Naive thymus-derived CD4-positive, alpha-beta T cell (primary cell): ENCODE measurements at regions not wholly inside any gene's neighbourhood (a gene's known extent, or its start where the extent isn't known, plus 50 kb on each side); places are given as distances from the start of the nearest gene placed in this dataset.

Experiments
- ATAC-seq: fragments of 150-1000 bp; cut with Tn5 transposase; 2 replicates; pipeline ENCODE4 v1.10.0; 2021; ENCODE audit warnings: mild to moderate bottlenecking, moderate library complexity
- CTCF ChIA-PET: fragments of 350-600 bp; sonication (Branson Sonifier 250); formaldehyde crosslinking; loops from one replicate; lab custom pipeline; 2021; ENCODE audit warnings: antibody characterized with exemption; lab: Charles Lee
- POLR2A ChIA-PET: fragments of 350-600 bp; sonication (Branson Sonifier 250); formaldehyde crosslinking; loops from one replicate; lab custom pipeline; 2021; ENCODE audit warnings: antibody characterized with exemption, inconsistent platforms; lab: Charles Lee
- DNase-seq, 9 donors: peaks; one replicate each; pipeline versions ENCODE4 v3.0.0 to v3.0.0-alpha.2; 2020 to 2022; ENCODE audit warnings: mixed read lengths in 1 of 9
- H3K27ac ChIP-seq: one replicate; pipeline ENCODE4 v1.7.0; 2013; ENCODE audit warnings: mild to moderate bottlenecking, low read depth, low read length, moderate library complexity
- H3K27me3 ChIP-seq, 2 donors: one replicate each; pipeline ENCODE4 v1.7.0; 2013; ENCODE audit warnings: low read length in 2 of 2, mild to moderate bottlenecking in 2 of 2, moderate library complexity in 2 of 2; ENCODE audit not compliant: control insufficient read depth in 2 of 2, insufficient read depth in 2 of 2
- H3K36me3 ChIP-seq, 3 experiments: 1 replicate in 2 of 3; 2 replicates in 1 of 3; pipeline ENCODE4 v1.7.0; 2013; ENCODE audit warnings: low read length in 3 of 3, mild to moderate bottlenecking in 3 of 3, moderate library complexity in 1 of 3; ENCODE audit not compliant: insufficient read depth in 3 of 3, control insufficient read depth in 2 of 3
- H3K4me1 ChIP-seq, 2 donors: one replicate each; pipeline ENCODE4 v1.7.0; 2013; ENCODE audit warnings: low read length in 2 of 2, mild to moderate bottlenecking in 2 of 2, moderate library complexity in 1 of 2; ENCODE audit not compliant: control insufficient read depth in 2 of 2, insufficient read depth in 2 of 2
- H3K4me3 ChIP-seq: 2 replicates; pipeline ENCODE4 v1.7.0; 2013; ENCODE audit warnings: mild to moderate bottlenecking, low read length
- H3K9me3 ChIP-seq, 3 experiments: 1 replicate in 2 of 3; 2 replicates in 1 of 3; pipeline ENCODE4 v1.7.0; 2013; ENCODE audit warnings: low read length in 3 of 3; ENCODE audit not compliant: control insufficient read depth in 2 of 3
- H3K27ac Mint-ChIP-seq, 9 donors: one replicate each; pipeline ENCODE4 v1.8.0; 2020 to 2022; ENCODE audit warnings: mixed read lengths in 9 of 9, mild to moderate bottlenecking in 8 of 9, moderate library complexity in 5 of 9, inconsistent platforms in 2 of 9
- H3K27me3 Mint-ChIP-seq, 5 donors: one replicate each; pipeline ENCODE4 v1.8.0; 2021 to 2022; ENCODE audit warnings: mixed read lengths in 5 of 5, mild to moderate bottlenecking in 1 of 5
- H3K36me3 Mint-ChIP-seq, 5 donors: one replicate each; pipeline ENCODE4 v1.8.0; 2020 to 2022; ENCODE audit warnings: mixed read lengths in 5 of 5, mild to moderate bottlenecking in 3 of 5, inconsistent platforms in 1 of 5
- H3K4me1 Mint-ChIP-seq, 7 donors: one replicate each; pipeline ENCODE4 v1.8.0; 2020 to 2022; ENCODE audit warnings: mixed read lengths in 7 of 7, mild to moderate bottlenecking in 3 of 7, inconsistent platforms in 1 of 7
- H3K4me3 Mint-ChIP-seq, 10 donors: one replicate each; pipeline ENCODE4 v1.8.0; 2020 to 2022; ENCODE audit warnings: mild to moderate bottlenecking in 10 of 10, mixed read lengths in 10 of 10, moderate library complexity in 6 of 10, inconsistent platforms in 2 of 10
- H3K9me3 Mint-ChIP-seq, 11 donors: one replicate each; pipeline ENCODE4 v1.8.0; 2020 to 2022; ENCODE audit warnings: mixed read lengths in 11 of 11, mild to moderate bottlenecking in 4 of 11, inconsistent platforms in 1 of 11, moderate library complexity in 1 of 11
- intact Hi-C, 2 donors: fragments of 100-400 bp; cut with micrococcal nuclease; formaldehyde crosslinking; loops; one replicate each; pipeline ENCODE4 v1.15.1; 2023

DNA sequence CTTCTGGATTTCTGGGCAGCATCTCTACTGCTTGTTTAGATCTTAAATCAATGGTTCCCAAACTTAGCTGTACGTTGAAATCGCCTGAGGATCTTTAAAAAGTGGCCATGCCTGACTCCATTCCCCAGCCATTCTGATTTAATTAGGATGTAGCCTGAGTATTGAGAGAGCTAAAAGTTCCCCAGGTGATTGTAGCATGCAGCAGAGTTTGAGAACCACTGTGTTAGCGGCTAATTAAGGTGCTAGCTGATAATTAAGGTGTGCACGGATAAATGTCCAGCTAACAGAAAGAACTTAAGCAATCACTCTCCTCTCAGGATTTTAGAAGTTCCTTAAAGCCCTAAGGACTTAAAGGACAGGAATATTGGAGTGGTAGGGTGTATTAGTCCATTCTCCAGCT lies 89.1 kb downstream of the NMUR2 start:
- no peak for DNase-seq
- no peaks in the 10 kb centered on the region for H3K36me3 Mint-ChIP-seq
- H3K4me3 Mint-ChIP-seq, result no peak overlapping the region
- intact Hi-C loops, result no loop called here
- H3K4me1 Mint-ChIP-seq, result no peaks in the 10 kb centered on the region
- no peak for ATAC-seq
- H3K9me3 Mint-ChIP-seq, result peaks cover 0 to 4% (median 0%) of the 10 kb centered on the region in 11 donors
- Histone ChIP-seq H3K4me3 (no peak overlapping the region), H3K27ac (no peak overlapping the region), H3K36me3 (no peaks in the 10 kb centered on the region), H3K27me3 (no peaks in the 10 kb centered on the region), H3K9me3 (no peaks in the 10 kb centered on the region), H3K4me1 (no peaks in the 10 kb centered on the region)
- no peak overlapping the region for H3K27ac Mint-ChIP-seq
- CTCF ChIA-PET, result no interaction called here
- POLR2A ChIA-PET, result no interaction called here
- peaks cover 0 to 26% (median 5%) of the 10 kb centered on the region in 5 donors for H3K27me3 Mint-ChIP-seq

DNA sequence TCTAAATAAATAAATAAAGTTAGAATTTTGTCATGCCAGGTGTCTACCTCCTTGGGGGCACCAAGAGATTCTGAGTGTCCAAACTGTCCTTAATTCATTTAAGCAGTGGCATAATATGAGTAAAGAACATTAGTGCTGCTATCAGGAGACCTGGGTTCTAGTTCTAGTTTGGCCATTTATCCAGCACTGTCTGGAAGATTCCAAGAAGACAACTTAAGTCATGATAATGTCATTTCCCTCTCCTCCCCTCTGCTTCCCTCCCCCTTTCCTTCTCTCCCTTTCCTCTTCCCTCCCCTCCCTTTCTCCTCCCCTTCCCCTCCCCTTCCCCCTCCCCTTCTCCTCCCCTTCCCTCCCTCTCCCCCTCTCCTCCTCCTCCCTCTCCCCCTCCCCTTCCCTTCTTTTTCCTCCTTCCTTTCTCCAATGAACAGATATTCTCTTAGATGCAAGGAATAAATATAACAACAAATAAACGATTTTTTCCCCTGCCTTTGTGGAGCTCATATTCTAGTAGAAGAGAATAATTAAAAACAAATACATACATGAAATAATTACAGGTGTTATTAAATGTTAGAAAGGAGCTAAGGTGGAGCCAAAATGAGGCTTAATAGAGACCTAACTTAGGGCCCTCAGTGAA lies 90.8 kb downstream of the NMUR2 start:
- H3K27me3 Mint-ChIP-seq, result peaks cover 0 to 20% (median 6%) of the 10 kb centered on the region in 5 donors
- ATAC-seq (no peak), DNase-seq (no peak)
- Histone ChIP-seq H3K27ac (no peak overlapping the region), H3K36me3 (no peaks in the 10 kb centered on the region), H3K4me1 (no peaks in the 10 kb centered on the region), H3K9me3 (no peaks in the 10 kb centered on the region), H3K4me3 (no peak overlapping the region), H3K27me3 (no peaks in the 10 kb centered on the region)
- H3K9me3 Mint-ChIP-seq, result peaks cover 0 to 3% (median 0%) of the 10 kb centered on the region in 11 donors
- ChIA-PET CTCF (no interaction called here), POLR2A (no interaction called here)
- H3K4me1 Mint-ChIP-seq, result no peaks in the 10 kb centered on the region
- intact Hi-C loops, result no loop called here
- H3K36me3 Mint-ChIP-seq, result no peaks in the 10 kb centered on the region
- H3K27ac Mint-ChIP-seq, result no peak overlapping the region
- H3K4me3 Mint-ChIP-seq, result no peak overlapping the region

DNA sequence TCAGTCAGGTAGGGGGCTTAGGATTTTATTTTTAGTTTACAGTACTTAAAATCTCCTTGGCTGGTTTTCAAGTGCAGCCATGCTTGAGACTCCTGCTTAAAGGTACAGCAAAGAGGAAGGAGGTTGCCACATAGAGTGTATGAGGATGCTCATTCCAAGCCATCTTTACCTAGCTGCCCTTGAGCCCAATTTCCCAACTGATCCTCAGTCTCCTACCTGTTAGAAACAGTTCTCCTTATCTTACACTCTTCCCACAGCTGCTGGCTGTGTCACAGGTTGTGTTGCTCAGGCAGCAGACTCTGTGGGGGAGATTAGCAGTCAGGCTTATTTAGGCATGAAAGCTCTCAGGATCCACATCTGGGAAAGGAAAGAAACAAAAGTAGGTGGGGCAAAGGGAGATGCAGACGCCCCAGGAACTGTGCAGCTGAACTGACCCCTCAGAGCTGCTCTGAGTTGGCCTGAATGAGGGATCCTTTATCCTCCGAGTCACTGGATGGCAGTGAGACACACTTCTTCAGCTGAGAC lies 95.1 kb downstream of the NMUR2 start:
- H3K36me3 Mint-ChIP-seq, result no peaks in the 10 kb centered on the region
- no peak overlapping the region for H3K27ac ChIP-seq
- POLR2A ChIA-PET, result no interaction called here
- H3K36me3 ChIP-seq, result no peaks in the 10 kb centered on the region
- CTCF ChIA-PET, result no interaction called here
- intact Hi-C loops, result no loop called here
- H3K9me3 Mint-ChIP-seq, result peaks cover 0 to 5% (median 0%) of the 10 kb centered on the region in 11 donors
- no peak overlapping the region for H3K27ac Mint-ChIP-seq
- no peaks in the 10 kb centered on the region for H3K4me1 ChIP-seq
- ATAC-seq (no peak), DNase-seq (no peak)
- H3K27me3 Mint-ChIP-seq, result peaks cover 0 to 15% (median 5%) of the 10 kb centered on the region in 5 donors
- no peaks in the 10 kb centered on the region for H3K4me1 Mint-ChIP-seq
- no peak overlapping the region for H3K4me3 Mint-ChIP-seq
- H3K4me3 ChIP-seq, result no peak overlapping the region
- no peaks in the 10 kb centered on the region for H3K9me3 ChIP-seq
- H3K27me3 ChIP-seq, result no peaks in the 10 kb centered on the region

DNA sequence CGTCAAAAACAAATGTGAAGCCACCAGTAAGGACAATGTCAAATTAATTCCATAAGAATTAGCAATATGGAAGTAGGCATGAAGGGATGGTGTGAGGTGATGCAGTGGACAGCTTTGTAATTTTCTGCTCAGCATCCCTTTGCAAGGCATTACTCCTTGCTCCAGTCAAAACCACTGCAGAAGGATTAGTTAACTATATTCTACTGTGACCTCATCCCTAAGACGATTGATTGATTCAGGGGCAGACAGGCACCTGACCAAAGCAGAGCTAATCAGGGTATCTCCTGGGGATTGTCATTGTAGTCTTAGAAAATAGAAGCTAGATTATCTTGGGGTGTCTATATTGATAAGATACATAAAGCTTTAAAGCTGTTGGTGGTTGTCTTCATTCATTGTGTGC lies 98.7 kb downstream of the NMUR2 start:
- Histone ChIP-seq H3K4me1 (no peaks in the 10 kb centered on the region), H3K9me3 (no peaks in the 10 kb centered on the region), H3K4me3 (no peak overlapping the region), H3K27ac (no peak overlapping the region), H3K36me3 (no peaks in the 10 kb centered on the region), H3K27me3 (no peaks in the 10 kb centered on the region)
- H3K27ac Mint-ChIP-seq, result no peak overlapping the region
- POLR2A ChIA-PET, result no interaction called here
- peaks cover 0 to 20% (median 7%) of the 10 kb centered on the region in 5 donors for H3K27me3 Mint-ChIP-seq
- ATAC-seq (no peak), DNase-seq (no peak)
- peaks cover 0 to 5% (median 0%) of the 10 kb centered on the region in 11 donors for H3K9me3 Mint-ChIP-seq
- CTCF ChIA-PET, result no interaction called here
- H3K36me3 Mint-ChIP-seq, result no peaks in the 10 kb centered on the region
- no peak overlapping the region for H3K4me3 Mint-ChIP-seq
- intact Hi-C loops, result no loop called here
- H3K4me1 Mint-ChIP-seq, result no peaks in the 10 kb centered on the region

GRCh38 chr5:152305525-152305924 lies 99.6 kb downstream of the NMUR2 start:
- no peak overlapping the region for H3K4me3 ChIP-seq
- no peaks in the 10 kb centered on the region for H3K36me3 ChIP-seq
- ATAC-seq (no peak), DNase-seq (no peak)
- intact Hi-C loops, result no loop called here
- no peaks in the 10 kb centered on the region for H3K9me3 ChIP-seq
- no peaks in the 10 kb centered on the region for H3K36me3 Mint-ChIP-seq
- H3K27ac Mint-ChIP-seq, result no peak overlapping the region
- peaks cover 0 to 5% (median 0%) of the 10 kb centered on the region in 11 donors for H3K9me3 Mint-ChIP-seq
- no peaks in the 10 kb centered on the region for H3K4me1 ChIP-seq
- CTCF ChIA-PET, result no interaction called here
- H3K27me3 ChIP-seq, result no peaks in the 10 kb centered on the region
- no peaks in the 10 kb centered on the region for H3K4me1 Mint-ChIP-seq
- POLR2A ChIA-PET, result no interaction called here
- H3K4me3 Mint-ChIP-seq, result no peak overlapping the region
- peaks cover 0 to 16% (median 7%) of the 10 kb centered on the region in 5 donors for H3K27me3 Mint-ChIP-seq
- no peak overlapping the region for H3K27ac ChIP-seq

DNA sequence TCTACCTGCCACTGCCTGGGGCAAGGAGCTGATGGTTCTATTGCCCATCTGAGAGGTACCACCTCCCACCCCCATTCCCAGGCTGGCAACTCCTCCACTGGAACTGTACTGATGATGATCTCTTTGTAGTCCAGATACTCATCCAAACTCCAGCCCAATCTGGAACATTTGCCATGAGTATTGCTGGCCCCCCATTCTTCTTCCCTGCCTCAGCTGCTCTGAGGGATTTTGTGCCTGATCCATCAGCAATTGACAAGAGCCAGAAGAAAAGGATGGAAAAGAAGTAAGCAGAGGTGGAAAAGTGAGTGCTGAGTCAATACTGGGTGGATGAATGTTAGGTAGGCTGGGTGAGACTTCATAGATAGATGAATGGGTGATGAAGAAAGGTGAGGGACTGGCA lies 101.2 kb downstream of the NMUR2 start:
- no peak overlapping the region for H3K4me3 ChIP-seq
- H3K36me3 Mint-ChIP-seq, result no peaks in the 10 kb centered on the region
- POLR2A ChIA-PET, result no interaction called here
- CTCF ChIA-PET, result no interaction called here
- no peak overlapping the region for H3K27ac Mint-ChIP-seq
- H3K9me3 Mint-ChIP-seq, result peaks cover 0 to 5% (median 0%) of the 10 kb centered on the region in 11 donors
- no peak overlapping the region for H3K4me3 Mint-ChIP-seq
- H3K27me3 ChIP-seq, result no peaks in the 10 kb centered on the region
- H3K4me1 ChIP-seq, result no peaks in the 10 kb centered on the region
- no peaks in the 10 kb centered on the region for H3K9me3 ChIP-seq
- intact Hi-C loops, result no loop called here
- H3K27ac ChIP-seq, result no peak overlapping the region
- no peaks in the 10 kb centered on the region for H3K36me3 ChIP-seq
- no peak for DNase-seq
- H3K27me3 Mint-ChIP-seq, result peaks cover 0 to 16% (median 7%) of the 10 kb centered on the region in 5 donors
- ATAC-seq, result no peak
- H3K4me1 Mint-ChIP-seq, result no peaks in the 10 kb centered on the region

DNA sequence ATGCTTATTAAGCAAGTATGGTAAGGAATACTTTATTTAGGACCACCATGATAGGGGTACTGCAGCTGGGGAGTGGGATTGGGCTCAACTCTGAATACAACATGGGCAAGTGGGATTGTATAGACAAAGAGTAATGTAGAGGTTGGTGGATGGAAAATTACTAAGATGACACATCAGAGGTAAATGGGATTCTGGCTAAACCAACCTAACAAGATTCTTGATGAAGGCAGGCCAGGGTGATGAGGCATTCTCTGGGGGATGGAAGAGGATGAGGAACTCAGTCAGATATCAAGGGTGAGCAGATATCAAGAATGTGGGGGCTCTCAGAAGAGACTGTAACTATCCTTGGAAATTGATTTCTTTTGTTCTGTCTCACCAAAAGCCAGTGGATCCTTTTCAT lies 107.2 kb downstream of the NMUR2 start:
- no peak overlapping the region for H3K4me3 Mint-ChIP-seq
- H3K4me1 Mint-ChIP-seq, result no peaks in the 10 kb centered on the region
- H3K27ac Mint-ChIP-seq, result no peak overlapping the region
- Histone ChIP-seq H3K4me3 (no peak overlapping the region), H3K4me1 (no peaks in the 10 kb centered on the region), H3K36me3 (no peaks in the 10 kb centered on the region), H3K27me3 (no peaks in the 10 kb centered on the region), H3K27ac (no peak overlapping the region), H3K9me3 (no peaks in the 10 kb centered on the region)
- ChIA-PET POLR2A (no interaction called here), CTCF (no interaction called here)
- no peaks in the 10 kb centered on the region for H3K36me3 Mint-ChIP-seq
- peaks cover 0 to 4% (median 0%) of the 10 kb centered on the region in 11 donors for H3K9me3 Mint-ChIP-seq
- ATAC-seq, result no peak
- H3K27me3 Mint-ChIP-seq, result peaks cover 0 to 14% (median 0%) of the 10 kb centered on the region in 5 donors
- DNase-seq, result no peak
- intact Hi-C loops, result no loop called here
